Lower leg skin (tissue), 3 donors: ENCODE measurements at regions not wholly inside any gene's neighbourhood (a gene's known extent, or its start where the extent isn't known, plus 50 kb on each side); places are given as distances from the start of the nearest gene placed in this dataset.

Experiments used
- CTCF ChIP-seq, 3 donors: fragments of 450-650 bp; IDR thresholded peaks; one replicate each; pipeline ENCODE4 v1.5.1; 2016; ENCODE audit warnings: antibody characterized with exemption in 3 of 3, mild to moderate bottlenecking in 3 of 3, moderate library complexity in 2 of 3
- POLR2A ChIP-seq, 2 donors: fragments of 450-650 bp; IDR thresholded peaks; one replicate each; pipeline ENCODE4 v1.6.1; 2016 to 2017; ENCODE audit warnings: antibody characterized with exemption in 2 of 2, mild to moderate bottlenecking in 1 of 2, moderate library complexity in 1 of 2

GRCh38 chr3:177576746-177577145 is 379.5 kb upstream of the TBL1XR1 start:
- no peak for TF ChIP-seq CTCF (IDR thresholded peaks at IDR 0.05)
- TF ChIP-seq POLR2A (IDR thresholded peaks at IDR 0.05), result no peak
